Stimulated activated CD8-positive, alpha-beta memory T cell treated with anti-CD3 and anti-CD28 coated beads, Interleukin-2, amount 100 ng/mL, for 1 hour (primary cell): ENCODE measurements at regions not wholly inside any gene's neighbourhood (a gene's known extent, or its start where the extent isn't known, plus 50 kb on each side); places are given as distances from the start of the nearest gene placed in this dataset.

Experiments used
- DNase-seq, 2 donors: peaks; one replicate each; pipeline ENCODE4 v3.0.0-alpha.2; 2020; ENCODE audit warnings: low read depth in 2 of 2

GRCh38 chr21:27023186-27023585 is 56.3 kb upstream of the ADAMTS5 start:
- no peak for DNase-seq

GRCh38 chr21:27021801-27022200 is 54.9 kb upstream of the ADAMTS5 start:
- DNase-seq: no peak

DNA sequence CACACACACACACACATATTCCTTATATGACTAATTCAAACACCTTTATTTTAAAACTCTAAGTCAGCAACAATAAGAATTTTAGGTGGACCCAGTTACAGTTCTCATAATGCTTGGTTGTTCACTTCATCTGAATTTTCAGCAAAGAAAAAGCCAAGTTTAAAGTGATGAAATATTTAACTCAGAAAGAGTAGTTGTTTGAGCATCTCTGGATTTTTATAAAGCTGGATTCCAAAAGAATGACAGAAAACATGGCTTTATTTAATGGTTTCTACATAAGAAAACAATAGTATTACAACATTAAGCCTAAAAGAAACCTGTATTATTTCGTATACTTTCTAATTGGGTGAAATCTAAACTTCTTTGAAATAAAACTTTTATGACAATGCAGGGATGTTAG is 54.2 kb upstream of the ADAMTS5 start:
- DNase-seq: no peak

GRCh38 chr21:27017246-27017645 is 50.4 kb upstream of the ADAMTS5 start:
- no peak for DNase-seq
